H9 (cell line): ENCODE measurements at regions not wholly inside any gene's neighbourhood (a gene's known extent, or its start where the extent isn't known, plus 50 kb on each side); places are given as distances from the start of the nearest gene placed in this dataset.

Experiments
- DNase-seq: peaks from one replicate; pipeline ENCODE4 v3.0.0-alpha.2; 2017
- H2AFZ ChIP-seq: one replicate; pipeline ENCODE4 v1.6.1; 2013; ENCODE audit warnings: mild to moderate bottlenecking, low read length, control low read depth, moderate library complexity
- H2AK5ac ChIP-seq: 2 replicates; pipeline ENCODE4 v1.6.1; 2013; ENCODE audit warnings: low read length, control low read depth, mixed read lengths; ENCODE audit not compliant: insufficient read length
- H2BK120ac ChIP-seq: one replicate; pipeline ENCODE4 v1.6.1; 2013; ENCODE audit warnings: low read depth, mild to moderate bottlenecking, low read length, control low read depth, inconsistent platforms; ENCODE audit not compliant: poor library complexity, severe bottlenecking
- H2BK12ac ChIP-seq: 2 replicates; pipeline ENCODE4 v1.6.1; 2013; ENCODE audit warnings: low read length, control low read depth, mixed read lengths, low read depth; ENCODE audit not compliant: insufficient read length
- H2BK15ac ChIP-seq: 2 replicates; pipeline ENCODE4 v1.6.1; 2013; ENCODE audit warnings: low read depth, low read length, control low read depth
- H2BK20ac ChIP-seq: one replicate; pipeline ENCODE4 v1.6.1; 2013; ENCODE audit warnings: low read depth, mild to moderate bottlenecking, low read length, control low read depth, inconsistent platforms; ENCODE audit not compliant: poor library complexity, severe bottlenecking
- H2BK5ac ChIP-seq: 2 replicates; pipeline ENCODE4 v1.6.1; 2013; ENCODE audit warnings: low read length, control low read depth, mixed read lengths; ENCODE audit not compliant: insufficient read length
- H3K14ac ChIP-seq: 2 replicates; pipeline ENCODE4 v1.6.1; 2013; ENCODE audit warnings: low read length, control low read depth; ENCODE audit not compliant: insufficient read depth
- H3K18ac ChIP-seq: 2 replicates; pipeline ENCODE4 v1.6.1; 2013; ENCODE audit warnings: low read depth, mild to moderate bottlenecking, mixed read lengths, low read length, control low read depth; ENCODE audit not compliant: insufficient read length
- H3K23ac ChIP-seq: 2 replicates; pipeline ENCODE4 v1.6.1; 2013; ENCODE audit warnings: low read length, control low read depth, mixed read lengths, low read depth; ENCODE audit not compliant: insufficient read length
- H3K23me2 ChIP-seq: 2 replicates; pipeline ENCODE4 v1.6.1; 2013; ENCODE audit warnings: low read depth, mild to moderate bottlenecking, mixed read lengths, low read length, control low read depth; ENCODE audit not compliant: insufficient read length, poor library complexity, severe bottlenecking
- H3K27ac ChIP-seq: 2 replicates; pipeline ENCODE4 v1.5.1; 2013; ENCODE audit warnings: low read length, control low read depth, mixed read lengths, low read depth; ENCODE audit not compliant: insufficient read length
- H3K27me3 ChIP-seq: 2 replicates; pipeline ENCODE4 v1.6.1; 2013; ENCODE audit warnings: low read length, control low read depth, inconsistent platforms; ENCODE audit not compliant: insufficient read depth
- H3K4ac ChIP-seq: 2 replicates; pipeline ENCODE4 v1.6.1; 2013; ENCODE audit warnings: low read depth, mild to moderate bottlenecking, control low read depth, inconsistent platforms, low read length, moderate library complexity
- H3K4me1 ChIP-seq: 2 replicates; pipeline ENCODE4 v1.6.1; 2013; ENCODE audit warnings: low read length, control low read depth, inconsistent platforms; ENCODE audit not compliant: insufficient read depth
- H3K4me2 ChIP-seq: 2 replicates; pipeline ENCODE4 v1.6.1; 2013; ENCODE audit warnings: low read length, control low read depth, mixed read lengths; ENCODE audit not compliant: insufficient read length, insufficient read depth
- H3K56ac ChIP-seq: 2 replicates; pipeline ENCODE4 v1.6.1; 2013; ENCODE audit warnings: low read depth, mild to moderate bottlenecking, mixed read lengths, low read length, control low read depth; ENCODE audit not compliant: insufficient read length
- H3K79me1 ChIP-seq: 2 replicates; pipeline ENCODE4 v1.6.1; 2013; ENCODE audit warnings: low read depth, mild to moderate bottlenecking, moderate library complexity, low read length, control low read depth, inconsistent platforms; ENCODE audit not compliant: insufficient read depth, poor library complexity, severe bottlenecking
- H3K79me2 ChIP-seq: 2 replicates; pipeline ENCODE4 v1.6.1; 2013; ENCODE audit warnings: low read length, control low read depth, inconsistent platforms; ENCODE audit not compliant: insufficient read depth
- H3K9ac ChIP-seq: 2 replicates; pipeline ENCODE4 v1.6.1; 2013; ENCODE audit warnings: low read length, control low read depth, mixed read lengths; ENCODE audit not compliant: insufficient read length; ENCODE audit errors: extremely low read depth
- H3K9me3 ChIP-seq: one replicate; pipeline ENCODE4 v1.6.1; 2013; ENCODE audit warnings: low read depth, low read length, inconsistent platforms; ENCODE audit not compliant: control insufficient read depth
- H3T11ph ChIP-seq: one replicate; pipeline ENCODE4 v1.6.1; 2013; ENCODE audit warnings: mild to moderate bottlenecking, low read length, control low read depth, inconsistent platforms
- H4K20me1 ChIP-seq: one replicate; pipeline ENCODE4 v1.6.1; 2013; ENCODE audit not compliant: control insufficient read depth, insufficient read length, insufficient read depth
- H4K5ac ChIP-seq: 2 replicates; pipeline ENCODE4 v1.6.1; 2013; ENCODE audit warnings: low read depth, mild to moderate bottlenecking, mixed read lengths, low read length, control low read depth; ENCODE audit not compliant: insufficient read length
- H4K8ac ChIP-seq: replicated peaks from 2 replicates; pipeline ENCODE4 v1.6.1; 2013; ENCODE audit warnings: low read length, control low read depth, mixed read lengths, low read depth; ENCODE audit not compliant: insufficient read length
- H4K91ac ChIP-seq: 2 replicates; pipeline ENCODE4 v1.6.1; 2013; ENCODE audit warnings: low read depth, mild to moderate bottlenecking, moderate library complexity, mixed read lengths, low read length, control low read depth; ENCODE audit not compliant: insufficient read length
- H3K27ac Mint-ChIP-seq, 3 experiments: 2 replicates in 2 of 3; 3 replicates in 1 of 3; pipeline ENCODE4 v1.8.0; 2020 to 2021; ENCODE audit warnings: mixed read lengths in 3 of 3, mild to moderate bottlenecking in 1 of 3, moderate library complexity in 1 of 3
- H3K27me3 Mint-ChIP-seq: 2 replicates; pipeline ENCODE4 v1.8.0; 2021; ENCODE audit warnings: low read depth, mild to moderate bottlenecking, moderate library complexity, mixed read lengths
- H3K36me3 Mint-ChIP-seq, 3 experiments: 2 replicates in 2 of 3; 3 replicates in 1 of 3; pipeline ENCODE4 v1.8.0; 2020 to 2021; ENCODE audit warnings: low read depth in 3 of 3, mixed read lengths in 3 of 3; ENCODE audit not compliant: insufficient read depth in 1 of 3
- H3K4me1 Mint-ChIP-seq, 2 experiments: 2 replicates each; pipeline ENCODE4 v1.8.0; 2020; ENCODE audit warnings: mixed read lengths in 2 of 2
- H3K4me3 Mint-ChIP-seq, 2 experiments: 2 replicates in 1 of 2; 3 replicates in 1 of 2; pipeline ENCODE4 v1.8.0; 2020 to 2021; ENCODE audit warnings: mild to moderate bottlenecking in 2 of 2, mixed read lengths in 2 of 2, moderate library complexity in 1 of 2
- H3K9me3 Mint-ChIP-seq, 2 experiments: 2 replicates in 1 of 2; 3 replicates in 1 of 2; pipeline ENCODE4 v1.8.0; 2020; ENCODE audit warnings: mild to moderate bottlenecking in 2 of 2, mixed read lengths in 2 of 2, moderate library complexity in 1 of 2
- WGBS: extraction: QIAGEN DNeasy Blood & Tissue Kit; methylation state at CpG from one replicate; pipeline ENCODE4 v1.1.7; 2013; ENCODE audit warnings: missing lambda C conversion rate, low lambda C conversion rate, mixed read lengths; ENCODE audit not compliant: insufficient read length; ENCODE audit errors: extremely low coverage; 5-methylcytosine and 5-hydroxymethylcytosine counted together
- TF ChIP-seq, protein P1 (sequence below): fragments of 200-600 bp; sonication (generic); conservative IDR thresholded peaks from 3 replicates; pipeline ENCODE4 v1.8.0; 2021; ENCODE audit warnings: antibody characterized with exemption, mild to moderate bottlenecking

DNA sequence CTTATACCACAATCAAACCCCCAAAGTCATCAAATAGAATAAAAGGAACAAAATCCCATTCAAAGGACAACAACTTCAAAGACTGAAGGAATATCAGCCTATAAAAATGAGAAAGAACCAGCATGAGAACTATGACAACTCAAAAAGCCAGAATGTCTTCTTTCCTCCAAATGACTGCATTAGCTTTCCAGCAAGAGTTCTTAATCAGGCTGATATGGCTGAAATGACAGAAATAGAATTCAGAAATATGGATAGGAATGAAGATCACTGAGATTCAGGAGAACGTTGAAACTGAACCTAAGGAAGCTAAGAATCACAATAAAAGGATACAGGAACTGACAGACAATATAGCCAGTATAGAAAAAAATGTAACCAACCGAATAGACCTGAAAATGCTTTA is 109.5 kb downstream of the SINHCAF start:
- H3K27me3 Mint-ChIP-seq, result peaks cover 35% of the 10 kb centered on the region
- Histone ChIP-seq H4K20me1 (no peaks in the 10 kb centered on the region), H3K4ac (no peak overlapping the region), H2BK12ac (no peak overlapping the region), H3K18ac (no peak overlapping the region), H3K9ac (no peak overlapping the region), H3K27ac (no peak overlapping the region), H3K4me1 (no peaks in the 10 kb centered on the region; the same call in 1 of the 2 replicates), H3K23ac (no peak overlapping the region), H3K4me2 (no peak overlapping the region), H2BK5ac (no peak overlapping the region), H4K91ac (no peak overlapping the region), H4K5ac (no peak overlapping the region), H3K27me3 (no peaks in the 10 kb centered on the region), H2AK5ac (no peak overlapping the region), H3K23me2 (no peaks in the 10 kb centered on the region), H3K9me3 (no peaks in the 10 kb centered on the region), H2BK20ac (no peak overlapping the region), H3K56ac (no peak overlapping the region), H2BK120ac (no peak overlapping the region), H3K79me2 (no peaks in the 10 kb centered on the region), H2BK15ac (no peak overlapping the region), H3T11ph (no peak overlapping the region), H4K8ac (no peak overlapping the region), H3K79me1 (no peaks in the 10 kb centered on the region), H3K14ac (no peak overlapping the region), H2AFZ (no peak overlapping the region)
- H3K36me3 Mint-ChIP-seq, result peaks cover 0 to 1% (median 0%) of the 10 kb centered on the region in 3 experiments; a peak in 3 of 7 replicates
- WGBS, result no CpG with 5 or more reads among the region's 2 CpGs
- H3K9me3 Mint-ChIP-seq, result no peaks in the 10 kb centered on the region
- TF ChIP-seq, protein P1, sequence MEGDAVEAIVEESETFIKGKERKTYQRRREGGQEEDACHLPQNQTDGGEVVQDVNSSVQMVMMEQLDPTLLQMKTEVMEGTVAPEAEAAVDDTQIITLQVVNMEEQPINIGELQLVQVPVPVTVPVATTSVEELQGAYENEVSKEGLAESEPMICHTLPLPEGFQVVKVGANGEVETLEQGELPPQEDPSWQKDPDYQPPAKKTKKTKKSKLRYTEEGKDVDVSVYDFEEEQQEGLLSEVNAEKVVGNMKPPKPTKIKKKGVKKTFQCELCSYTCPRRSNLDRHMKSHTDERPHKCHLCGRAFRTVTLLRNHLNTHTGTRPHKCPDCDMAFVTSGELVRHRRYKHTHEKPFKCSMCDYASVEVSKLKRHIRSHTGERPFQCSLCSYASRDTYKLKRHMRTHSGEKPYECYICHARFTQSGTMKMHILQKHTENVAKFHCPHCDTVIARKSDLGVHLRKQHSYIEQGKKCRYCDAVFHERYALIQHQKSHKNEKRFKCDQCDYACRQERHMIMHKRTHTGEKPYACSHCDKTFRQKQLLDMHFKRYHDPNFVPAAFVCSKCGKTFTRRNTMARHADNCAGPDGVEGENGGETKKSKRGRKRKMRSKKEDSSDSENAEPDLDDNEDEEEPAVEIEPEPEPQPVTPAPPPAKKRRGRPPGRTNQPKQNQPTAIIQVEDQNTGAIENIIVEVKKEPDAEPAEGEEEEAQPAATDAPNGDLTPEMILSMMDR, result no peak
- H3K4me1 Mint-ChIP-seq, result peaks cover 41 to 46% of the 10 kb centered on the region in 2 experiments
- DNase-seq, result no peak
- H3K4me3 Mint-ChIP-seq, result no peak overlapping the region; a peak in 1 of 5 replicates
- H3K27ac Mint-ChIP-seq, result no peak overlapping the region
